Nephron progenitor cell (in vitro differentiated cells): ENCODE measurements at regions not wholly inside any gene's neighbourhood (a gene's known extent, or its start where the extent isn't known, plus 50 kb on each side); places are given as distances from the start of the nearest gene placed in this dataset.

Experiments
- DNase-seq: peaks from one replicate; pipeline ENCODE4 v3.0.0; 2021
- H3K27ac Mint-ChIP-seq: 2 replicates; pipeline ENCODE4 v1.8.0; 2021; ENCODE audit warnings: mild to moderate bottlenecking, moderate library complexity, mixed read lengths
- H3K27me3 Mint-ChIP-seq: 2 replicates; pipeline ENCODE4 v1.8.0; 2021; ENCODE audit warnings: mild to moderate bottlenecking, low read depth, mixed read lengths; ENCODE audit not compliant: poor library complexity
- H3K36me3 Mint-ChIP-seq: 2 replicates; pipeline ENCODE4 v1.8.0; 2021; ENCODE audit warnings: low read depth, mixed read lengths
- H3K4me1 Mint-ChIP-seq: 2 replicates; pipeline ENCODE4 v1.8.0; 2021; ENCODE audit warnings: mixed read lengths
- H3K4me3 Mint-ChIP-seq: 2 replicates; pipeline ENCODE4 v1.8.0; 2021; ENCODE audit warnings: mild to moderate bottlenecking, moderate library complexity, mixed read lengths
- H3K9me3 Mint-ChIP-seq: 2 replicates; pipeline ENCODE4 v1.8.0; 2021; ENCODE audit warnings: mild to moderate bottlenecking, moderate library complexity, mixed read lengths
- TF ChIP-seq, protein P1 (sequence below): fragments of 200-600 bp; sonication (generic); IDR thresholded peaks from 2 replicates; pipeline ENCODE4 v1.5.0; 2021; ENCODE audit warnings: antibody characterized with exemption

DNA sequence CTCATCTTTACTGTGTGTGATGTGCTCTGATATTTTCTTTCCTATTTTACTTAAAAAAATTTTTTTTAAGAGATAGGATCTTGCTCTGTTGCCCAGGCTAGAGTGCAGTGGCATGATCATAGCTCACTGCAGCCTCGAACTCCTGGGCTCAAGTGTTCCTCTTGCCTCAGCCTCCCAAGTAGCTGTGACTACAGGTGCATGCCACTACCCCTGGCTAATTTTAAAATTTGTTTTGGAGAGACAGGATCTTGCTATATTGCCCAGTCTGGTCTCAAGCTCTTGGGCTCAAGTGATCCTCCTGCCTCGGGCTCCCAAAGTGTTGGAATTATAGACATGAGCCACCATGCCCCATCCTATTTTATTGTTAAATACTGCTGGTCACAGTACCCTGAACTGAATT, 67.4 kb downstream of the FOXD2 start:
- TF ChIP-seq, protein P1, sequence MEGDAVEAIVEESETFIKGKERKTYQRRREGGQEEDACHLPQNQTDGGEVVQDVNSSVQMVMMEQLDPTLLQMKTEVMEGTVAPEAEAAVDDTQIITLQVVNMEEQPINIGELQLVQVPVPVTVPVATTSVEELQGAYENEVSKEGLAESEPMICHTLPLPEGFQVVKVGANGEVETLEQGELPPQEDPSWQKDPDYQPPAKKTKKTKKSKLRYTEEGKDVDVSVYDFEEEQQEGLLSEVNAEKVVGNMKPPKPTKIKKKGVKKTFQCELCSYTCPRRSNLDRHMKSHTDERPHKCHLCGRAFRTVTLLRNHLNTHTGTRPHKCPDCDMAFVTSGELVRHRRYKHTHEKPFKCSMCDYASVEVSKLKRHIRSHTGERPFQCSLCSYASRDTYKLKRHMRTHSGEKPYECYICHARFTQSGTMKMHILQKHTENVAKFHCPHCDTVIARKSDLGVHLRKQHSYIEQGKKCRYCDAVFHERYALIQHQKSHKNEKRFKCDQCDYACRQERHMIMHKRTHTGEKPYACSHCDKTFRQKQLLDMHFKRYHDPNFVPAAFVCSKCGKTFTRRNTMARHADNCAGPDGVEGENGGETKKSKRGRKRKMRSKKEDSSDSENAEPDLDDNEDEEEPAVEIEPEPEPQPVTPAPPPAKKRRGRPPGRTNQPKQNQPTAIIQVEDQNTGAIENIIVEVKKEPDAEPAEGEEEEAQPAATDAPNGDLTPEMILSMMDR: no peak
- Mint-ChIP-seq H3K27me3 (peaks cover 44% of the 10 kb centered on the region), H3K9me3 (no peaks in the 10 kb centered on the region), H3K36me3 (no peaks in the 10 kb centered on the region), H3K4me3 (no peak overlapping the region), H3K27ac (no peak overlapping the region), H3K4me1 (peaks cover 66% of the 10 kb centered on the region)
- no peak for DNase-seq

DNA sequence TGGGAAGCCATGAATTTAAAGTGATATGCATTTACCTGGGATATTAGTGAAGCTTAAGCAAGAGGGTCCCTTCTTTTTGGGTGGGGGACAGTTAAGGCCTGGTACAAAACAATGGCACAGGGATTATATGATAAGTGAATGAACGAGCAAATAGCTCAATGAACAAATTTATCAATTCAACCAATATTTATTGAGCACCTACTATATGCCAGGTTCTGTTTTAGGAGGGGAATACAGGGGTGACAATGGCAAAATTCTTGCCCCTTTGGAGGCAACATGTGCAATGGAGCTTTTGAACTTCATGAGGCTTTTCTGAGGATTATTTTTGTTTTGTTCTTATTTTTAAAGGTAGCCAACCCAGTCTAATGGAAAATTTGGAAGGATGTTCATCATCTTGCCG, 68.2 kb downstream of the FOXD2 start:
- TF ChIP-seq, protein P1: no peak
- H3K36me3 Mint-ChIP-seq: no peaks in the 10 kb centered on the region
- no peak overlapping the region for H3K27ac Mint-ChIP-seq
- no peak for DNase-seq
- H3K4me3 Mint-ChIP-seq: no peak overlapping the region
- no peaks in the 10 kb centered on the region for H3K9me3 Mint-ChIP-seq
- H3K27me3 Mint-ChIP-seq: peaks cover 44% of the 10 kb centered on the region
- H3K4me1 Mint-ChIP-seq: peaks cover 66% of the 10 kb centered on the region

DNA sequence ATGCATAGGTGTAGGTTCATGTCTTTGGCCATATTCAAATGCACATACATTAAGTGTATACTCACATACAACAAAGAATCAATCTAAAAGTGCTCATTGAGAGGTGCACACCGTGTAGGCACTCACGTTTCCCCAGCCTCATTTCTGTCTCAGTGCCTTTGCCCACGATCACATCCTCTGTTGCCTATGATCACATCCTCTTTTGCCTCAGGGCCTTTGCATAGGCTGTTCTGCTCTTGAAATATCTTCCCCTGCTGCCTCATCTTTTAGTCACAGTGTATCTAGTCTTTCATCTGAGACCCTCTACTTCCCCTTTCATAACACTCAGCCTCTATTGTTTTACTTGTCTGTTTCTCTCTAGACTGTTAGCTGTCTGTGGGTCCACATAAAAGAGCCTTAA, 69.3 kb downstream of the FOXD2 start:
- H3K4me1 Mint-ChIP-seq: peaks cover 66% of the 10 kb centered on the region
- peak overlapping the region; percentile 24 for H3K4me3 Mint-ChIP-seq
- H3K9me3 Mint-ChIP-seq: no peaks in the 10 kb centered on the region
- H3K27ac Mint-ChIP-seq: no peak overlapping the region
- no peaks in the 10 kb centered on the region for H3K36me3 Mint-ChIP-seq
- no peak for DNase-seq
- H3K27me3 Mint-ChIP-seq: peaks cover 35% of the 10 kb centered on the region
- TF ChIP-seq, protein P1: no peak

DNA sequence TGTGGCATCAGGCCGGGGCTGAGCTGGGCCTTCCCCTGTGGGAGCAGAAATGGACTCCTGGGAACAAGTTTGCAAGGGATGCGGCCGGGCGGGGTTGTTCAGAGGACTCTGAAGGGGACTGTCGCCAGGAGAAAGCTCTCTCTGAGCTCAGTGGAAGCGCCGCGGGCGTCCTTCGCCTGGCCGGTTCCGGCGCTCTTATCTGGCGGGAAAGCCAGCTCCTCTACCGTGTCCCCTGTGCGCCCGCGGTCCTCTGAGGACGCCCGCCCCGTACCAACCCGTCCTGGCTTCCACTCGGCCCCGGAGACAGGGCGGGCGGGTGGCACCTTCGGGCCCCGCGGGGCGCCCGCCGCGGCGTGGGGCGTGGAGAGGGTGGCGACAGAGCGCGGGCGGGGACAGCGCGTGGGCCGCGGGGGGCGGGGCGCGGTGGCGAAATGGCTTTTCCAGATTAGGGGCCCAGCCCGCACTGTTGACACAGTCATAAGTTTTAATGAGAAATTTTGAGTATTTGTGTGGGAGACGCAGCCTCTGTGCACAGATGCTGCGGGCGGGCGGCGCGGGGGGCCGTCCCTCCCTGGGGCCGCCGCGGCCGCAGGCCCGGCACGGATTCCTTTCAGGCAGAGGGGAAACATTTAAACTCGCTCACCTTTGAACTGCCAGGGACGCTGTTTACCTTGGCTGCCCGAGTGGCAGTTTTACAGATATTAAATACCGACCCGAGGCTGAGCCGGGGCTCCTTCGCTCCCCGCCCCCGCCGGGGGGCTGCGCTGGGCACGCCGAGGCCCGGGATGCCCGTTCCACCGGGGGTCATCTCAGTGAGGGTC, 70.2 kb downstream of the FOXD2 start:
- Mint-ChIP-seq H3K36me3 (peaks cover 6% of the 10 kb centered on the region), H3K4me1 (peaks cover 66% of the 10 kb centered on the region), H3K9me3 (peaks cover 7% of the 10 kb centered on the region), H3K4me3 (peak overlapping the region; percentile 78), H3K27ac (peak overlapping the region; percentile 99), H3K27me3 (peaks cover 43% of the 10 kb centered on the region)
- peak; percentile 64 for DNase-seq
- TF ChIP-seq, protein P1: no peak

DNA sequence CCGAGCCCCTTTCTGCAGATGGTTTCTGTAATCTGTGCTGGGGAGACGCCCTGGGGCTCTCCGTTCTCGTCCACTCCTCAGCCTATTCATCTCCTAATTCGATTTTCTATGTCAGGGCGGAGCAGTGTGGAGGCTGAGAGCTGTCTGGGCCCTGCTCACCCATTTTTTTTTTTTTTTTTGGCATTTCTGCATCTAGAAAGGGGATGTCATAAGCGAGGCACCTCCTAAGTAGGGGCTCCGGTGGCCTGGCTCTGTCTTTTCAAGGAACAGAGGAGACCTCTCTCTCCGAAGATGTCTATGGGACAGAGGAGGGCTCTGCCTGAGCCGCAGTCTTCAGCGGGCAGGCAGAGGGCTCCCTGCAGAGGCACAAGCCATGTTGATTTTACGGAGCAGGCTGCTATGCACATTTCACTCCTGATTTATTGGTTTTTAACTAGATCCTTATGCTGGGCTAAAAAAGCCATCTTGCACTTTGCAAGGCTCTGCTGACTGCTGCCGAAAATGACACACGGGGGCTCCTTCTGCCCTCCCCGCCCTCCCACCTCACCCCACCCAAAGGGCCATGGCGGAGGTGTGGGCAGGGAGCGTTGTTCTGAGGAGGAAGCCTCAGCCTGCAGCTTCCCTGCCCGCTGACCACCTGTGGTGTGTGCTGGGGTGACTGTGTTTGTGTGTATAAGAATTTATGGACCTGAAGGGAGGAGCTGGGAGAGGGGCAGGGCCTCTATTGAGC, 71.0 kb downstream of the FOXD2 start:
- Mint-ChIP-seq H3K9me3 (peaks cover 15% of the 10 kb centered on the region), H3K27me3 (peaks cover 44% of the 10 kb centered on the region), H3K27ac (peak overlapping the region; percentile 99), H3K4me1 (peaks cover 64% of the 10 kb centered on the region), H3K36me3 (peaks cover 14% of the 10 kb centered on the region), H3K4me3 (peak overlapping the region; percentile 78)
- peak; percentile 55 for DNase-seq
- TF ChIP-seq, protein P1: no peak
